ENCODE measurements at regions not wholly inside any gene's neighbourhood (a gene's known extent, or its start where the extent isn't known, plus 50 kb on each side); places are given as distances from the start of the nearest gene placed in this dataset.

- no peak for DNase-seq (ENCODE audit: low spot score)
Observed at GRCh38 chr16:7183768-7184167, 148.9 kb upstream of the RBFOX1 start.

- DNase-seq (ENCODE audit: low spot score): no peak
Observed at GRCh38 chr16:7182510-7183109, 150.0 kb upstream of the RBFOX1 start.

GRCh38 chr16:7177875-7178274 is 154.8 kb upstream of the RBFOX1 start:
- DNase-seq (ENCODE audit: low spot score): no peak

- no peak for DNase-seq (ENCODE audit: low spot score)
Observed at GRCh38 chr16:7171151-7171550, 161.5 kb upstream of the RBFOX1 start.

- DNase-seq (ENCODE audit: low spot score): no peak
Observed at GRCh38 chr16:7167626-7168025, 165.0 kb upstream of the RBFOX1 start.

DNA sequence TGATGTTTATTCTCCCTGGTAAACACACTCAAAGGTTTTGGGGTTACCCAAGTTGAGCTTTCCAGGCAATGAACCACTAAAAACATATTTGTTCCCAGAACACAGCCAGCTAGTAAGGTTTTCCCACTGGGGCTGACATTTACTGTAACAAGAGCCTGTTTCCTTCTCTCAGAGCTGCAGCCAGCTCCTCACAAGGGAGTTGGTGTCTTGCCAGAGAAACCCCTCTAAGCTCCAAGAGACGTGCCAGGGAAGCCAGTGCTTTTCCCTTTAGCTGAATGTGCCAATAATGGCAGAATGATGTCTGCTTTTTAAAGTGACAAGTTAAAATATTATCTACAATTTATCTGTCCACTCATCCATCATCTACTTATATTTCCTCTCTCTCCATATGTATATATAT is 170.8 kb upstream of the RBFOX1 start:
- DNase-seq (ENCODE audit: low spot score): no peak

DNA sequence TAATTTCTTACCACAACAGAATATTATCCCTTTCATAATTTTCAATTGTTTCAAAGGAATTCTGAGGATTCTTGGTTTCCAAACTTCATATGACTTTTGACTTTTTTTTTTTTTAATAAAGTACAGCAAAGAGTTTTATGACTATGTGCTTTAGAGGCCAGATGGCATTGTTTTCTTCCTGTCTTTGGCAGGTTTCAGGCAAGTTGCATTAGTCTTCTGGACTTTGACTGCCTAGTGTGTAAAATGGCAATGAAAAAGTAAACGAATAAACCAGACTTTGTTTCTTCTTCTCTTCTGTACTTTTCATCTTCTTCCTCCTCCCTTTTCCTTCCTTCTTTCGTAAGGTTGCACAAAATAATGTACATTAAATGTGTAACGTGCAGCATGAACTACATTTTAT is 172.6 kb upstream of the RBFOX1 start:
- no peak for DNase-seq (ENCODE audit: low spot score)

DNA sequence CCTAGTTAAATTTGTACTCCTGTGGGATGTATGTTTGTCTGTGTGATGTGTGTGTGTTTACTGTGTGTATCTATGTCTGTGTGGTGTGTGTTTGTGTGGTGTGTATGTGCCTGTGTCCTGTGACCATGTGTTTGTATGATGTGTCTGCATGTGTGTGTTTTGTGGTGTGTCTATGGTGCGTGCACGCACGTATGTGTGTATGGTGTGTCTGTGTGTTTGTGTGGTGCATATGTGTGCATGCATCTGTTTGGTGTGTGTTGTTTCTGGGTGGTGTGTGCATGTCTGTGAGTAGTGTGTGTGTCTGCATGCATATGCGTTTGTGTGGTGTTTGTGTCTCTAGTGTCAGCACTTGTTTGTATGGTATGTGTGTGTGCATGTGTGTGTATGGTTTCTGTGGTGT is 174.2 kb upstream of the RBFOX1 start:
- DNase-seq (ENCODE audit: low spot score): no peak

DNA sequence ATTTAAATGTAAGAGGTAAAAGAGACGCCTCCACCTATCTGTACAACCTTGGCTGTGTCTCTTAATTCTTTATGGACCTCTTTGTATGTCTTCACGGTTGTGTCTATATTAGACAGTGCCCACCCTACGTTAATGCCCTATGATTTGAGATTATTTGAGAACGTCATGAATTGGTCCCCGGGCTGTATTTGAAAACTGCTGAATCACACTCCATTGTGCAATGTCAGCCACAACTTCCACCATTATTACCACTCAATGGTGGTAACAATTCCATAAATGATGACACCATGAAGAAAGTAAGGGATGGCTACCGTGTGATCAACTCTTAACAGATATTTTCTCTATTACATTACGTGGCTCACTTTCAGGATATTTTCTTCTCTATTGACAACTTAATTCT is 182.4 kb upstream of the RBFOX1 start:
- DNase-seq (ENCODE audit: low spot score): no peak

GRCh38 chr16:7148606-7149005 is 184.0 kb upstream of the RBFOX1 start:
- DNase-seq (ENCODE audit: low spot score): no peak

DNA sequence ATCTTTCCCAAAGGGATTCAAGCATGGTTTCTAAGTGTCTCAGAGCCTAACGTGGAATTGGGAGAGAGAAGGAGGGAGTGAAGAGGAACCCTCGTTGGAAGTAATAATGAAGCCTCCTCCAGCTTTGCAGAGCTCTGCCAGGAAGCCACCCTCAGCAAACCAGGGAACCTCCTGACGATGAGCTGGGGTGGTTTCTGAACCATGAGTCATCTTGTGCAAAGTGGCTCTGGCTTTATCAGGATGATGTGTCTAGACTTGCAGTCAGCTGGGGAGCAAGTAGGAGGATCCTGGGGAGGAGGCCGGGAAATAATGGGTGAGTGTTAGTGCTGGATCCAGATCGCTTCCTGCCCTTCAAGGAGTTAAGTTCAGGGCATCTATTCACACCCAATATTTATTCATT is 191.7 kb upstream of the RBFOX1 start:
- DNase-seq (ENCODE audit: low spot score): no peak

DNA sequence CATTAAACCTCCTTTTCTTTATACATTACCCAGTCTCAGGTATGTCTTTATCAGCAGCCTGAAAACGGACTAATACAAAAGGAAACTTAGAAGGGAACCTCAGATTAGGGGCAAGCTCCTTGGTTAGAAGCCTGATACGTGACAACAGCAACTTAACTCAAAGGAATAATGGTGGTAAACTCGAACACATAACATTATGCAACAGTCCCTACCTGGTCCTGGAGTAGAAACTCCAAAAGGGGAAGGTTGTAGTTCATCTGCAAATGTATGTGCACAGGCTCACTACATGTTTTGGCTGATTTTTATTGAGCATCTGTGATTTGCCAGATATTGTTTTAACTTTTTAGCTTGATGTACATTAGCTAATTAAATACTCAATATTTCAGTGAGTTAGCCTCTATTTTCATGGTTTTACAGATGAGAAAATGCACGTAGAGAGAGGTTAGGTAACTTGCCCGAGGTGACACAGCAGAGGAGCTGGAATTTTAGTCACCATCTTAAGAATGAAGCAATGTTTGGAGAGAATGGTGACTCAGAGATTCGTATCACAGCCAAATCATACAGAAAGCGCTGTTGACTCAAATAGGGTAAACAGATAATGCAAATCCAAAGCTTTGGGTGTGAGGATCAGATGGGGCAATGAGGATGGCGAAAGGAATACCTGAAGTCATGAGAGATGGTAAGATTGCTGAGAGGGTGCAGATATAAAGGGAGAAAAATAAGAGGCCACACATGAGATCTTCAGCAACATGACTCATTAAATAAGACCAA is 194.9 kb upstream of the RBFOX1 start:
- no peak for DNase-seq (ENCODE audit: low spot score)

DNA sequence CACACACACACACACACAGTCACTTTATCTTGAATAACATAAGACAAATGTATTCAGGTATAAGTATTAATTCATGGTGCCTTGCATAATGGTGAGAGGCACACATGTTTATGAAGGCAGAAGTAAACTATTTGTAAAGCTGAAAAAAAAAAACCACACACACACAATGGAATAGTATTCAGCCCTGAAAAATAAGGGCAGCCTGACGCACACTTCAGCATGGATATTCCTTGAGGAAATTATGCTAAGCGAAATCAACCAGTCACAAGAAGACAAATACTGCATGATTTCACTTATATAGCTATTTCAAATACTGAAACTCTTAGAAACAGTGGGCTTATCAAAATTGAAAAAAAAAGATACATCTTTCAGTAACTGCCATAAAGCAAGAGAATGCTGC is 200.2 kb upstream of the RBFOX1 start:
- DNase-seq (ENCODE audit: low spot score): no peak

DNA sequence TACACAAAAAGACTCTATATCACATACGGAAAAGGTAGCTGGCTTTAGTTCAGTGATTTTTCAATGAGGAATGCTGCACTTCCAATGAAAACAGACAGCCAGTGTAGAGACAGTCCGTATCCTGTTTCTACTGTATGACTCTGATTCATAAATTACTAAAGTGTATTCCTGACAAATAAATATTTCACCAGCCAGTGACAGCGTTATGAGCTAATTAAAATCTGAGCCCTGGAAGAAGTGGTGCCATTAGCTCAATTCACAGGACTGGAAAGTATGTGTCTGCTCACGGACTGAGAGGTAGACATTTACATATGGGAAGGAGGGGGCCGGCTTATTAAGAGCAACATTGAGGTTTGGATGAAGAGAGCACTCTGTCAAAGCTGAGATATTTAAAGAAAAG is 207.9 kb upstream of the RBFOX1 start:
- DNase-seq (ENCODE audit: low spot score): no peak

- no peak for DNase-seq (ENCODE audit: low spot score)
Observed at GRCh38 chr16:7124242-7124641, 208.4 kb upstream of the RBFOX1 start.

- no peak for DNase-seq (ENCODE audit: low spot score)
Observed at GRCh38 chr16:7116734-7117133, 215.9 kb upstream of the RBFOX1 start.

DNA sequence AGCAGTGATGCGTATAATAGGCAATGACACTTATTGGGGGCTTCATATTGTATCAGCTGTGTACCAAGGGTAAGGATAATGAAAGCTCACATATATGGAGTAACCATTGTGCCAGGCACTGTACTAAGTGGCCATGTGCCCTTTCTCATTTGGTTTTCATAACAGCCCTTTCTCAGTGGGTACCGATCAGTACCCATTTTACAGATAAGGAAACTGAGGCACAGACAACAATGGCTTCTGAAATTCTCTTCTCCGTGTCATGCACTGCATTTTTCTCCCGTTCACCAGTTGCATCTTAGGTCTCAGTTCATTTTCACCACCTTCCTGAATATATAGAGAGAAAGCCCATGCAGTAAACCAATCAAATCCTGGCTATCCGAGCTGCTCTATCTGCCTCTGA is 216.7 kb upstream of the RBFOX1 start:
- DNase-seq (ENCODE audit: low spot score): no peak

DNA sequence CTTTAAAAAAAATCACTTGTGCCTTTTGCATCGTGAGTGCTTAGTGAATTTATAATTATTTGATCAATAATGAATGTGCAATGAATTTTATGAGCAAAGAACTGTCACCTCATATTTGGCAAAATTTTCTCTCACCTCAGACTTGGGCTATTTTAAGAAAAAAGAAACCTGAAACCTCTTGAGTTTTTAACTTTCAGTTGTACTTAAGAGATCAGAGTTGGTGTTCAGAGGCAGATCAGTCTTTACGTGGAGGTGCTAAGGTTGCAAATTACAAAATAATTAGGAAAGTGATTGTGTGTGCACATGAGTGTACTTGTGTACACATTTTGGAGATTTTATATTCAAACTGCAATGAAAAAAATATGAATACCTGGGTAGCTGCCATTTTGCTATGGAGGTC is 218.7 kb upstream of the RBFOX1 start:
- no peak for DNase-seq (ENCODE audit: low spot score)

GRCh38 chr16:7113395-7113794 is 219.2 kb upstream of the RBFOX1 start:
- DNase-seq (ENCODE audit: low spot score): no peak

DNA sequence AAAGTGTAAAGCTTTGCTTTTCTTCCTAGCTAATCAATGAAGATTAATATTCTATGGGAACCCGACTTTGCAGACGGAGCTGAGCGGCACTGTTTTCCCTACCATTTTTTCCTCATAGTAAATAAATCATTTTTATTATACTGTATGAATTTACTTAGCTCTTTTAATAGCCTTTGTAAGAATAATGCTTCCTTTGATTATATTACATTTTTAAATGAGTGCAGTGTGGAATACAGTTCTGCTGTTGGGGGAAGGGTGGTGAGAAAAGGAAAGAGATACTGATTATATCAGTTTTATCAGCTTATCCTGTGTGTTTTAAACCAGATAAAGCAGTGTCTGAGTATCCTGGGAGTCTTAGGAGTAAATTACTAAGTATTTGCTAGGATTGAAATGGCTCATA is 221.4 kb upstream of the RBFOX1 start:
- no peak for DNase-seq (ENCODE audit: low spot score)

DNA sequence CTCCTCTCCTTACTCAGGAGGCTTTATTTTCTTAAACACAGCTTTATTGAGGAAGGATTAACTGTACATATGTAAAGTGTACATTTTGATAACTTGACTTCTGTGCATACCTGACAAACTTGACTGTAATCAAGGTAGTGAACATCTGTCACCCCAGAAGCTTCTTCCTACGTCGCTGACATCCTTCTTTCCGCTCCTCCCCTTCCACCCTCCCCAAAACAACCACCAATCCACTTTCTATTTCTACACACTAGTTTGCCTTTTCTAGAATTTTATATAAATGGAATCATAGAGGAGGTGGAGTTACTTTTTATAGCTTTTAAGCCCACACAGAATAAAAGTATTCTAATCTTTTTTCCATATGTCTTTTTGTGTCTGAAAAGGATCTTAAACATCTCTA is 225.2 kb upstream of the RBFOX1 start:
- no peak for DNase-seq (ENCODE audit: low spot score)

GRCh38 chr16:7103056-7103455 is 229.6 kb upstream of the RBFOX1 start:
- no peak for DNase-seq (ENCODE audit: low spot score)

DNA sequence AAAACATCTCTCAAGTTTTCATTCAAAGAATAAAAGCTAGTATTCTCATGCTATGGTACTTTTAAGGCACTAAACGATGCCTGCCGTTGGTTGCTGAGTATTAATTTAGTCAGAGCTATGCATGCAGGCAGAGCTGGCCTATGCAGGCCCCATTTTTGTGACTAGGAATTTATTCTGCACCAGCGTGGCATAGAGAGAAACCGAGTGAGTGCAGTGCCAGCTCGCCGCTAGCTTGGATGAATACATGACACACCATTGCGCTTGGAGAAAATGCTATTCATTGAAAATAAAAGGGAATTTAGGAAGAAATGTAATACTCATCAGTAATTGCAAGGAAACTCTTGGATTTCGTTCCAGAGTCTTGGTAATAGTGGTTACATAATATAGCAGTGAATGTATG is 231.6 kb upstream of the RBFOX1 start:
- DNase-seq (ENCODE audit: low spot score): no peak

GRCh38 chr16:7097518-7097917 is 235.1 kb upstream of the RBFOX1 start:
- DNase-seq (ENCODE audit: low spot score): no peak

All from CD4-positive, alpha-beta T cell treated with Interleukin-6 at 100 ng/mL for 8 hours (primary cell).